Left ventricle myocardium inferior (tissue), 1 donor: ENCODE measurements at regions not wholly inside any gene's neighbourhood (a gene's known extent, or its start where the extent isn't known, plus 50 kb on each side); places are given as distances from the start of the nearest gene placed in this dataset.

Source experiments
- DNase-seq: peaks from one replicate; pipeline ENCODE4 v3.0.0-alpha.2; 2020
- H3K27ac ChIP-seq: fragments of 200-600 bp; replicated peaks from 2 replicates; pipeline ENCODE4 v1.8.0; 2021
- H3K27me3 ChIP-seq: fragments of 200-600 bp; 2 replicates; pipeline ENCODE4 v1.8.0; 2021; ENCODE audit warnings: low read depth
- H3K36me3 ChIP-seq: fragments of 200-600 bp; 2 replicates; pipeline ENCODE4 v1.8.0; 2021
- H3K4me1 ChIP-seq: fragments of 200-600 bp; 2 replicates; pipeline ENCODE4 v1.8.0; 2021
- H3K4me3 ChIP-seq: fragments of 200-600 bp; 2 replicates; pipeline ENCODE4 v1.8.0; 2021; ENCODE audit warnings: mild to moderate bottlenecking, moderate library complexity
- H3K9me3 ChIP-seq: fragments of 200-600 bp; replicated peaks from 2 replicates; pipeline ENCODE4 v1.8.0; 2021
- CTCF ChIP-seq: fragments of 200-600 bp; IDR thresholded peaks from 2 replicates; pipeline ENCODE4 v1.8.0; 2021; ENCODE audit warnings: antibody characterized with exemption, mild to moderate bottlenecking, borderline replicate concordance
- intact Hi-C: fragments of 100-400 bp; cut with micrococcal nuclease; formaldehyde crosslinking; loops from one replicate; pipeline ENCODE4 v1.11.0; 2022
- donor health status: DM: no; HTN: yes; CAD: no; lungs with severe emphysema.

- H3K9me3 ChIP-seq: no peaks in the 10 kb centered on the region
- H3K4me3 ChIP-seq: no peak overlapping the region
- H3K36me3 ChIP-seq: no peaks in the 10 kb centered on the region
- no peaks in the 10 kb centered on the region for H3K27me3 ChIP-seq
- DNase-seq: no peak
- no peak for TF ChIP-seq CTCF
- intact Hi-C loops: no loop called here
- no peak overlapping the region for H3K27ac ChIP-seq
- peaks cover 7% of the 10 kb centered on the region for H3K4me1 ChIP-seq
These were observed 317.4 kb upstream of the SP8 start for GRCh38 chr7:21104124-21104500.

GRCh38 chr7:21106296-21106732, 319.6 kb upstream of the SP8 start:
- Histone ChIP-seq H3K4me1 (peaks cover 7% of the 10 kb centered on the region), H3K9me3 (no peaks in the 10 kb centered on the region), H3K4me3 (no peak overlapping the region), H3K27ac (no peak overlapping the region), H3K36me3 (no peaks in the 10 kb centered on the region), H3K27me3 (no peaks in the 10 kb centered on the region)
- intact Hi-C loops: no loop called here
- no peak for TF ChIP-seq CTCF
- no peak for DNase-seq

- H3K36me3 ChIP-seq: no peaks in the 10 kb centered on the region
- no peak for DNase-seq
- H3K9me3 ChIP-seq: no peaks in the 10 kb centered on the region
- H3K27ac ChIP-seq: no peak overlapping the region
- H3K4me3 ChIP-seq: no peak overlapping the region
- peaks cover 7% of the 10 kb centered on the region for H3K4me1 ChIP-seq
- no peaks in the 10 kb centered on the region for H3K27me3 ChIP-seq
- TF ChIP-seq CTCF: no peak
- intact Hi-C loops: no loop called here
These were observed 320.4 kb upstream of the SP8 start for GRCh38 chr7:21107101-21107500.

- no peak overlapping the region for H3K27ac ChIP-seq
- TF ChIP-seq CTCF: no peak
- no peaks in the 10 kb centered on the region for H3K36me3 ChIP-seq
- intact Hi-C loops: no loop called here
- H3K9me3 ChIP-seq: no peaks in the 10 kb centered on the region
- no peak overlapping the region for H3K4me3 ChIP-seq
- H3K27me3 ChIP-seq: no peaks in the 10 kb centered on the region
- peaks cover 7% of the 10 kb centered on the region for H3K4me1 ChIP-seq
- DNase-seq: no peak
These were observed 319.7 kb upstream of the SP4 start for GRCh38 chr7:21108182-21108581.

- TF ChIP-seq CTCF: no peak
- Histone ChIP-seq H3K27me3 (peaks cover 3% of the 10 kb centered on the region), H3K27ac (no peak overlapping the region), H3K9me3 (no peaks in the 10 kb centered on the region), H3K4me3 (no peak overlapping the region), H3K36me3 (no peaks in the 10 kb centered on the region), H3K4me1 (no peaks in the 10 kb centered on the region)
- intact Hi-C loops: no loop called here
- DNase-seq: no peak
These were observed 314.1 kb upstream of the SP4 start for GRCh38 chr7:21113609-21114415.
